ENCODE measurements at regions not wholly inside any gene's neighbourhood (a gene's known extent, or its start where the extent isn't known, plus 50 kb on each side); places are given as distances from the start of the nearest gene placed in this dataset.

- Histone ChIP-seq H3K23ac (ENCODE audit: insufficient read length, low read depth, low read length) (no peak overlapping the region), H3K9ac (ENCODE audit: extremely low read depth, insufficient read length, low read length) (no peak overlapping the region), H4K20me1 (ENCODE audit: control insufficient read depth, insufficient read depth, insufficient read length) (no peaks in the 10 kb centered on the region), H4K5ac (ENCODE audit: insufficient read length, low read depth, low read length) (no peak overlapping the region), H2AK5ac (ENCODE audit: insufficient read length, low read length) (no peak overlapping the region), H3K4ac (ENCODE audit: low read depth, low read length) (no peak overlapping the region), H2BK120ac (ENCODE audit: low read depth, low read length, poor library complexity, severe bottlenecking) (no peak overlapping the region), H2BK12ac (ENCODE audit: insufficient read length, low read depth, low read length) (no peak overlapping the region), H3K9me3 (ENCODE audit: control insufficient read depth, low read depth, low read length) (no peaks in the 10 kb centered on the region), H3K27me3 (ENCODE audit: insufficient read depth, low read length) (no peaks in the 10 kb centered on the region), H3K4me2 (ENCODE audit: insufficient read depth, insufficient read length, low read length) (no peak overlapping the region), H3K4me1 (ENCODE audit: insufficient read depth, low read length) (no peaks in the 10 kb centered on the region; the same call in 1 of the 2 replicates), H3K27ac (ENCODE audit: insufficient read length, low read depth, low read length) (no peak overlapping the region), H3K23me2 (ENCODE audit: insufficient read length, low read depth, low read length, poor library complexity, severe bottlenecking) (no peaks in the 10 kb centered on the region), H4K91ac (ENCODE audit: insufficient read length, low read depth, low read length) (no peak overlapping the region), H2BK15ac (ENCODE audit: low read depth, low read length) (no peak overlapping the region), H3K18ac (ENCODE audit: insufficient read length, low read depth, low read length) (no peak overlapping the region), H3K79me2 (ENCODE audit: insufficient read depth, low read length) (no peaks in the 10 kb centered on the region), H3K14ac (ENCODE audit: insufficient read depth, low read length) (no peak overlapping the region), H2AFZ (ENCODE audit: low read length) (no peak overlapping the region), H3K56ac (ENCODE audit: insufficient read length, low read depth, low read length) (no peak overlapping the region), H4K8ac (replicated peaks; ENCODE audit: insufficient read length, low read depth, low read length) (no peak overlapping the region), H3T11ph (ENCODE audit: low read length) (no peak overlapping the region), H3K79me1 (ENCODE audit: insufficient read depth, low read depth, low read length, poor library complexity, severe bottlenecking) (no peaks in the 10 kb centered on the region), H2BK5ac (ENCODE audit: insufficient read length, low read length) (no peak overlapping the region), H2BK20ac (ENCODE audit: low read depth, low read length, poor library complexity, severe bottlenecking) (no peak overlapping the region)
- Mint-ChIP-seq H3K27ac (no peak overlapping the region), H3K4me1 (peaks cover 0 to 9% of the 10 kb centered on the region in 2 experiments; a peak in 2 of 4 replicates), H3K27me3 (ENCODE audit: low read depth) (no peaks in the 10 kb centered on the region), H3K4me3 (no peak overlapping the region), H3K9me3 (no peaks in the 10 kb centered on the region), H3K36me3 (ENCODE audit: insufficient read depth in 1 of 3, low read depth in 3 of 3) (no peaks in the 10 kb centered on the region)
- DNase-seq = no peak
- WGBS (ENCODE audit: extremely low coverage, insufficient read length, low lambda C conversion rate) = no CpG with 5 or more reads among the region's 5 CpGs
- TF ChIP-seq, protein P1, sequence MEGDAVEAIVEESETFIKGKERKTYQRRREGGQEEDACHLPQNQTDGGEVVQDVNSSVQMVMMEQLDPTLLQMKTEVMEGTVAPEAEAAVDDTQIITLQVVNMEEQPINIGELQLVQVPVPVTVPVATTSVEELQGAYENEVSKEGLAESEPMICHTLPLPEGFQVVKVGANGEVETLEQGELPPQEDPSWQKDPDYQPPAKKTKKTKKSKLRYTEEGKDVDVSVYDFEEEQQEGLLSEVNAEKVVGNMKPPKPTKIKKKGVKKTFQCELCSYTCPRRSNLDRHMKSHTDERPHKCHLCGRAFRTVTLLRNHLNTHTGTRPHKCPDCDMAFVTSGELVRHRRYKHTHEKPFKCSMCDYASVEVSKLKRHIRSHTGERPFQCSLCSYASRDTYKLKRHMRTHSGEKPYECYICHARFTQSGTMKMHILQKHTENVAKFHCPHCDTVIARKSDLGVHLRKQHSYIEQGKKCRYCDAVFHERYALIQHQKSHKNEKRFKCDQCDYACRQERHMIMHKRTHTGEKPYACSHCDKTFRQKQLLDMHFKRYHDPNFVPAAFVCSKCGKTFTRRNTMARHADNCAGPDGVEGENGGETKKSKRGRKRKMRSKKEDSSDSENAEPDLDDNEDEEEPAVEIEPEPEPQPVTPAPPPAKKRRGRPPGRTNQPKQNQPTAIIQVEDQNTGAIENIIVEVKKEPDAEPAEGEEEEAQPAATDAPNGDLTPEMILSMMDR (conservative IDR thresholded peaks at IDR 0.05) = no peak
Observed at GRCh38 chr11:98565311-98565710, 455.4 kb upstream of the CNTN5 start.
